ENCODE measurements at regions not wholly inside any gene's neighbourhood (a gene's known extent, or its start where the extent isn't known, plus 50 kb on each side); places are given as distances from the start of the nearest gene placed in this dataset.
"Not testable (repeated sequence)": the region's sequence is repeated elsewhere in the genome, so short reads cannot be mapped to it uniquely, and the experiment has no call there.

DNA sequence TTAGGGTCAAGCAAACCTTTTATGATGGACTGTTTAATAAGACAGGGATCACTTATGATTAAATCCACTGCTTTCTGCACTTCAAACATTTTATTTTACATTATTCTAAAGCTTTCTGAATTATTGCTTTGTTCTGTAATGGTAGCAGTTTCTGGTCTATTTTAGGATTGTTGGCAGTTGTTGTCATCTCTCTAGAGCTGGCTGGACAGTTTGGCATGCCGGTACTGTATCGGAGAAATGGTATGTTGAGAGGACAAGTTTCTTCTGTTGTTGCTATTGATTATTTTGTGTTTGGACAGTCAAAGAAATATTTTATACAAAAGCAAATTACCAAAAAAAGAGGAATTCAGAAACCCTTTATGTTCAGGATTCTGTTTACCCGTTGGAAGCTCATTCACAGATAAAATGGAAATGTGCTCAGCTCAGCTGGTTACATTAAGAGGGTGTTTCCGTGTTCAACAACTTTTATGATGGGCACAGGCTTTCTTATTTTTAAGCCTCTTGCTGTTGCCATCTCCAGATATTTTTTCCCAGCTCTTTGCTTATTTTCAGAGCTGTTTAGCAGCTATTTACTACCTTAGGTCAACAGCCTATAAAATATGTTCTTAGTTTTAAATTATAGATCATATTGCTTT is 214.6 kb upstream of the IGFBP7 start:
- DNase-seq (ENCODE audit: low read depth), result no peak

DNA sequence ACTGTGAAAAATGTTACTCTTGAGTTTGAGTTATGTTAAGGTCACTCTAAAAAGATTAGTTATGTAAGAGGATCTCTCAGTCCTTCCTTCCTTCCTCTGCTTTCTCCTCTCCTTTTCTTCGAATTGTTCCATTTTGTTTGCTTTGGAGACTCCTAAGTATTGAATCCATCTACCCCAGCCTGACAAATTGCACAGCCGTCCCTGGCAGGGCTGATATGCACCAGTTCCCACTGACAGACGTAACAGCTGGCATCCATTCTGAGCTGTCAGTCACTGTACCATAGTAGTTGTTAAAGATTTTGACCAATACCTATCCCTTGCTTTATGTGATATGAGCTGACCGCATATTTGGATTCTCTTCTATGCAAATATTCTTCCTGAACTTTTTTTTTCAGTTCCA is 210.7 kb upstream of the IGFBP7 start:
- DNase-seq (ENCODE audit: low read depth), result no peak

DNA sequence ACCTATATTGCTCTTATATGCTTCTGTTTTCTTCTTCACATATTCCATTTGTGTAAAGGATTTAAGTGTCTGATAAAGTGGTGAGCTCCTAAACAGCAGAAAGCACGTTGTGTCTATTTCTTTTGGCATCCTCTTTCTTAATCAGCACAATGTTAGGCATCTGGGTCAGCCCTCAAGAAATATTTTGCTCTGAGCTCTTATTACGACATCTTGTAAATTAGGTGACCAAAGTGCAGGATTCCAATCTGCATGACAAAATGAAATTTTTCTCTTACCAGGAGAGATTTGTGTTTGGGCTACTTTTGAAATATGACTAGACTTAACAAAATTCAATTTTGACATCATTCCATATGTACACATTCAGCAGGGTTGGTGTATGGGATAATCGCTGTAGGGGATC is 210.0 kb upstream of the IGFBP7 start:
- no peak for DNase-seq (ENCODE audit: low read depth)

DNA sequence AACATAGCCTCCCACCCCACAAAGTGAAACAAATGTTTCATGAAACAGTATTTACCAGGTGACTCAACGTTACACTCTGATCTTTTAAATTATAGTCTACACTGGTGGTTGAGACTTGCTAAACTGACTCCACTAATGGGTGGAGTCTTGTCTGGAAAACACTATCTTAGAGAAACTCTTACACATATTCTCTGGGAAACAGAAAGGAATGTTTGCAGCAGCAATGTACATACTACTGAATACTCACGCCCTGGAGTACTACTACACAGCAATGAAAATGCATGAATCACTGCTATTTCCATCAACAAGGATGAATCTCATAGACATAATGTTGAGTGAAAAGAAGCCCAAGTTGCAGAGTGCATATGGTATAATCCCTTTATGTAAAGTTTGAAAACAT is 208.5 kb upstream of the IGFBP7 start:
- DNase-seq (ENCODE audit: low read depth), result no peak

DNA sequence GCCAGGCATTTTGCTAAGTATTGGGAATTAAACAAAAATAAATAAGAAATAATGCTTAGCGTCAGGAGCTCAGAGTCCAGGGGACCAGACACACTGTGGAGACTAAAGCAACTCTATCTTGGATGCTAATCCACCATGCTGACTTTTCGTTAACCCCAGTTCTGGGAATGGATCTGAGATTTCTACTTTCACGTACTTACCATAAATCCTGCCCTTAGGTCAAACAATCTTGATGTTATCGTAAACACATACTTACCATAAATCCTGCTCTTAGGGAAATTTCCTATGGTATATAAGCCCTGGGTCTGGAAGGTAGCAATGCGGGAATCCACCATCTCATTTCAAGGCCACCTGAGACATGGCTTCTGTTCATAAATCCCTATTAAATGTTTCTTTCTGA is 204.5 kb upstream of the IGFBP7 start:
- DNase-seq (ENCODE audit: low read depth), result no peak

DNA sequence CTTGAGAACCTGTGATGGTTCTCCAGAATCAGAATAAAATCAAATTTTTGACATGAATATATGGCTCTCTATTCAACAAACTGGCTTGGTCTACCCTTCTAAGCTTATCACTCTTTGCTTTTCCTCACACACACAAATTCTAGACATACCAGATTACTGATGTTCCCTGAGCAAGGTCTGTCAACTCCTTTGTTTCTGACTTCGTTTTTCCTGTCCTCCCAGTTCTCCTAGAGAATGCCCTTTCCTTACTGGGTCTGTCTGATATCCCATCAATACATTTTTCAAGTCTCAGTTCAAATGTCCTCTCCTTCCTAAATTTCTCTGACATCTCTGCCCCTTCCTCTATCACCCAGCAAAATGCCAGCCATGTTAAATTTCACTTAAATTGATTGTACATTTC is 202.1 kb upstream of the IGFBP7 start:
- no peak for DNase-seq (ENCODE audit: low read depth)

DNA sequence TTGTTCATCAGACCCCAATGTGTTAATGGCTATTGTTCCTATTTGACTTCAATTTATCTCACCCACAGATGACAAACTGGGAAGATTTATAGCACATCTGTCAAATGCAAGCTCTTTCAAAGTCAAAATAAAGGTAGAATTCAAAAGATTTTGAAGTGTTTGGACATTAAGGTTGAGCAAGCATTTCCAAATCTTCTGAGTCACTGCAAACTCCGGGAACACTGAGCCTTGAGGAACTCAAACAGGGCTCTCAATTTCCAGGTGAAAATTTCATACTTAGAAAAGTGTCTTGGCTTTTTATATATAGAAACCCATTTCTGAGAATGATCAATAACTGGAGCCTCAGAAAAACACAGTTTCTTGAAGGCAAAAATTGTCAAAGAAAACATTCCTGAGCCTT is 199.5 kb upstream of the IGFBP7 start:
- DNase-seq (ENCODE audit: low read depth), result no peak

DNA sequence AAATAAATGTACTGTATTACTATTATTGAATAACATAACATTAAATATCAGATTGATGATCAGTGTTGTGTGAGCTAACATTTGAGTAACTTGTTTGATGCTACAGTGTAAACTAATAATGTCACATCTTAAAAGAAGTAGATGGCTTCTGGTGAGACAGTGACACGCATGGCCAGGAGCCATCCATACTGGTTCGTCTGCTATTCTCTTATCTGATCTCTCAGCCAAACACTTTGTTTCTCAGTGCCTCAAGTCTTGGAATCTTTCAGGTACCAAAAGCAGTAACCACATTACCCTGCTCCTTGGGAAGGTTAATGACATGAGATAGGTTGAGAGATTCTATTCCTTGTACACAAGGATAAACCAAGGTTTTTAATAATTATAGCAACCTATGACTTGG is 198.1 kb upstream of the IGFBP7 start:
- no peak for DNase-seq (ENCODE audit: low read depth)

DNA sequence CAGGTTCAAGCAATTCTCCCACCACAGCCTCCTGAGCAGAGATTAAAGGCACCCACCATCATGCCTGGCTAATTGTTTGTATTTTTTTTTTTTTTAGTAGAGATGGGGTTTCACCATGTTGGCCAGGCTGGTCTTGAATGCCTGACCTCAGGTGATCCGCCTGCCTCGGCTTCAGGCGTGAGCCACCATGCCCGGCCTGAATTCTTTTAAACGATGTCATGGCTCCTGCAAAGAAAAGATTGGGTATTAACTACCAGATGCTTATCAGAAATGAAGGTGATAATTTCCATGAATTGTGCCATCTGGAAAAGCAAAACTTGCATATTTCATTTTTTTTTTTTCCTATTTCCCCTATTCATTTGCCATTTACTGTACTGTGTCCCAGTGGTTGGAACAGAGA is 195.7 kb upstream of the IGFBP7 start:
- no peak for DNase-seq (ENCODE audit: low read depth)

DNA sequence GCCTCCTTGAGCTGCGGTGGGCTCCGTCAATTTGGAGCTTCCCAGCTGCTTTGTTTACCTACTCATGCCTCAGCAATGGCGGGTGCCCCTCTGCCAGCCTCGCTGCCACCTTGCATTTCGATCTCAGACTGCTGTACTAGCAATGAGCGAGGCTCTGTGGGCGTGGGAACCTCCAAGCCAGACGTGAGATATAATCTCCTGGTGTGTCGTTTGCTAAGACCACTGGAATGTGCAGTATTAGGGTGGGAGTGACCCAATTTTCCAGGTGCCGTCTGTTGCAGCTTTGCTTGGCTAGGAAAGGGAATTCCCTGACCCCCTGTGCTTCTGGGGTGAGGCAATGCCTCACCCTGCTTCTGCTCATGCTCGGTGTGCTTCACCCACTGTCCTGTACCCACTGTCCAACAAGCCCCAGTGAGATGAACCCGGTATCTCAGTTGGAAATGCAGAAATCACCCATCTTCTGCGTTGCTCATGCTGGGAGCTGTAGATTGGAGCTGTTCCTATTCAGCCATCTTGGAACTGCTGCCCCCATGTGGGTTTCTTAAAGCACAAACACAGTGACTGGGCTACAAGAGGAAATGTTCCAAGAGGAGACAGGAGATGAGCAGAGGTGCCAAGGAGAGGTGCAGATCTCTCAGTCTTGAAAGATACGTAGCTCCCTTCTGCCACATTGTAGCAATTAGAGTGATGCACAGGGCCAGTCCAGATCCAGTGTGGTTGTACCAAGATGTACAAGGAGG is 193.0 kb upstream of the IGFBP7 start:
- no peak for DNase-seq (ENCODE audit: low read depth)

DNA sequence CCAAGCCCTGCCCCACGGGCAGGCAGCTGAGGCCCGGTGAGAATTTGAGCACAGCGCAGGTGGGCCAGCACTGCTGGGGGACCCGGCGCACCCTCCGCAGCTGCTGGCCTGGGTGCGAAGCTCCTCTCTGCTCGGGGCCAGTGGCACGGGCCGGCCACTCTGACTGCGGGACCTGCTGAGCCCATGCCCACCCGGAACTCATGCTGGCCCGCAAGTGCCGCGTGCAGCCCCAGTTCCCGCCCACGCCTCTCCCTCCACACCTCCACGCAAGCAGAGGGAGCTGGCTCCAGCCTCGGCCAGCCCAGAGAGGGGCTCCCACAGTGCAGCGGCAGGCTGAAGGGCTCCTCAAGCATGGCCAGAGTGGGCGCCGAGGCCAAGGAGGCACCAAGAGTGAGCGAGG is 190.1 kb upstream of the IGFBP7 start:
- DNase-seq (ENCODE audit: low read depth), result not testable (repeated sequence)

DNA sequence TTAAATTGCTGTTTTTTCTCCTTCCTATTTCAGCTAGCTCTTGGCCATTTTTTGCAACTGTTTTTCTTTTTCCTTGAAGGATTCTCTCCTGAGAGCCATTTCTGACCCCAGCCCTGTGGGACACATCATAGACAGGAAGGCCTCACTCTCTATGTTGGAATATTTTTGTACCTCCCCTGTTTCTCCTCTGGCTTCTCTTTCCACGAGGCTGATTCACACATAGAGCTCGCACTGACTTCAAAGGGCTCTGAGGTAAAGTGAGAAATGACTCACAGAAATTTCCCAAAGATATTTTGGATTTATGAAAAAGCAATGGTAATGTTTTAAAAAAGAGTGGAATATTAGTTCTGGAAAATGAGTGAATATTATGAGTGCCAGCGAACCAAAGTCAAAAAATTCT is 181.7 kb upstream of the IGFBP7 start:
- DNase-seq (ENCODE audit: low read depth), result no peak

DNA sequence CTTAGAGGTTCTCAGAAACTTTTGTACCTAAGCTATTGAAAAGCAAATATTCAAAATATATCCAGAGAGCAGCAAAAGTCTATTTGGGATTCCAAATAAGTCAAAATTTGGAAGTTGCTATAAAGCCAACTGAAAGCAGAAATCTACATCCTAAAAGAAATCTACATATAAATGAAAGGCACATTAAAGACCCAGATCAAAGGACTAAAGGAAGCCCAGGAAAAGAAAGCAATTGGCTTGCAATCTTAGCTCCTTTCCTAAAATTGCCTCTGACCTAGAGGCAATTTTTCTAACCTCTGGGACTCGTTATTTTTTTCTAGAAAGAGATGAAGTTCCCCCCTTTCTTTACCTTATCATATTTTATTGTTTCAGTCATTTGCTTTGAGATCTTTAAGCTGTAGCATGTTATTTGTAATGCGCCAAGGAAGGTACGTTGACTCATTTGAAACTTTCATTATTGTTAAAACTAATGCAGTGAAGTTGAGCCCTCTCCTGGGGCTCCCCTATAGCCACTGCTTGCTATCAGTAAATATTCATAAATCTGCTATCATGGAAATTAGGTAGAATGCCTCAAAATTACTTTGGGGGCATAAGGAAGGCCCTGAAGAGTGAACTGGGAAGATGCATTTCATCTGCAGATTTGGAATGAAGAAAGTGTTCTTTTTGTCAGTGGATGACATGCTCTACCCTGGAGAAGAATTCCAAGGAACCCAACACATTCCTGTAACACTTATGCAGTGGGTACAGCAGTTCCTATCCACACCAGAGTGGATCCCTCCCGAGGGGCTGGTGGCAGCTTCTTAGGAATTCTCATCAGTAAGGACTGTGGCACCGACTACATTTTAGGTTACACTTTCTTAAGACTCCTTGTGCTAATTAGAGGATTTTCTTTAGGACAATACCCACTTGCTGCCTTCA is 177.8 kb upstream of the IGFBP7 start:
- DNase-seq (ENCODE audit: low read depth), result no peak

DNA sequence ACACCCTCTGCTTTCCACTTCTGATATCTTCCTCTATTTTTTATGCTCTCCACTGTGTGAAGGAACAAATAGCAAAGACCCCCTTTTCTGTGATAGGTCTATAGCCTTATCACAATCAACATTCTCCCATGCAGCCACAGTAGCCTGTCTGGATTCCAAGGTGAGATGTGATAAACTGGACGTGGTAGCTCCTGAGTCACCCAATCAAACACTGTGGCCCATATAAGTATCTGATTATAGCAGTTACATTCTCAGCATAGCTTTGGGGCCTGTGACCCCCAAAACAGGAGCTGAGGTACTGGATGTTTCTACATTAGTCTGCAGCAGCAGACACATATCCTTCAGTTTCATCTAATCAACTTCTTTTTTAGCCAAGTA is 172.7 kb upstream of the IGFBP7 start:
- DNase-seq (ENCODE audit: low read depth), result no peak

DNA sequence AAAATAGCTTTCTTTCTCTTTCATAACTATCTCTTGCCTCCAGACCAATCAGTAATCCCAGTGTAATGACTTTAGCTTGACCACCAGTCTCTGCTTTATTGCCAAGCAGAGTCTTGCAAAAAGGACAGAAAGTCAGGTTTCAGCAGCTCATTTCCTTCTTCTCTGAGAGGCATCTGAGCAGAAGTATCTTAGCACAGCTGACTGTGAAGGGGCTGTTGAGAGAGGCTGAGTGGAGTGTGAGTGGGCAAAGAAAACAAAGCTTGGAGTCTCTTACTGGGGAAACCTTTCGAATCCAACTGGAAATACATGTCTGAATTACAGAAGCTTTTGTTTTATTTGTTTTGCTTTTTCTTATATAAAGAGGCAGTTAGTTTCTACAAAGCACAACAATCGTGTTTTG is 170.3 kb upstream of the IGFBP7 start:
- DNase-seq (ENCODE audit: low read depth), result no peak

DNA sequence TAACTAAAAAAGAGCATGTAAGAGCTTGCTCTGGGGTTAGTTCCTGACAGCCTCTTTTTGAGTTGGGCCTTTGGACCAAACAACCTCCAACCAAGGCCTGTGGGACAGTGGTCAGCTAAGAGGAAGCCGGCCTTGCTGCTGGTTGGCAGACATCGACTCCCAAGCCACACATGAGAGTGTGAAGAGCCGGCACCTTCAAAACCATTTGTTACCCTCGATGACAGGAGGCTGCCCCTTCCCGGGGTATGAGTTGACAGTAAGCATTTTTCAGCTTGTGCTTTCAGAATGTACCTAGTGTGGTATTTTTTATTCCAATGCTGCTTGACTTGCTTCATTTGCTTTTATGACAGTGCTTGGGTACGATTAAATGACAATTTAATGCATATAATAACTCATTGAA is 168.6 kb upstream of the IGFBP7 start:
- DNase-seq (ENCODE audit: low read depth), result no peak

DNA sequence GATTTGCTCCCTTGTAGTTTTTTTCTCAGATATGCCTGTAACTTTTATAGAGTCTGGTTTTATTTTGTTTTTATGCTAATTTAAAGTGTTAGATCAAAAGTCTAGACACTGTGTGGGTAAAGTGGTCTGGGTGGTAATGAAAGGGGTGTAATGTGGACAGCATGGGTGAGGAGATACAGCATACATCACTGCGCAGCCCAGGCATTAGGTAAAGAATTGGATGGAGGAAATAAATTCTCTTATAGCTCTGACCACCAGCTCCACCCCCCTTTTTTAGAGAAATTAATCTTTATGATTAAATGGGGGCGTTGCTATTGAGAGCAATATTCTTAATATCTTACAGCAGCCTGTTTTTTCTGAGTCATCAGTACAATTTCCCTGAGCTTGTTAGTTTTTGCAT is 163.9 kb upstream of the IGFBP7 start:
- DNase-seq (ENCODE audit: low read depth), result no peak

DNA sequence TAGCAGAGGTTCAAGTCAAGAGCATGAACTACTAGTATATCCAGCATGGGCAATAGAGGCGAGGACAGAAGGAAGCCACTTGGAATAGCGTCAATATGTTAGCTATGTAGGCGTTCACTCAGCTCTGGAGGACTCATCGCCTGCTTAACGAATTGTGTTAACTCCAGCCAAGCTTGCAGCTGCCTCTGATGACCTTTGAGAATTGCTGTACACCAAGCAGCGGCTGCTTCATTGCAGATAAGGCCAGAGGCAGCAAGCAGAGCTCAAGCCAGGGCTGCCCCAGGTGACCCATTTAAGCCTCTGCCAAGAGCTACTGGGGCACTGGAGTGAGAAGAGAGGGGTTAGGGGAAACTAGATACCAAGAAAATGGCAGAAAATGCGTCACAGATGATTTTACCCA is 160.2 kb upstream of the IGFBP7 start:
- no peak for DNase-seq (ENCODE audit: low read depth)

DNA sequence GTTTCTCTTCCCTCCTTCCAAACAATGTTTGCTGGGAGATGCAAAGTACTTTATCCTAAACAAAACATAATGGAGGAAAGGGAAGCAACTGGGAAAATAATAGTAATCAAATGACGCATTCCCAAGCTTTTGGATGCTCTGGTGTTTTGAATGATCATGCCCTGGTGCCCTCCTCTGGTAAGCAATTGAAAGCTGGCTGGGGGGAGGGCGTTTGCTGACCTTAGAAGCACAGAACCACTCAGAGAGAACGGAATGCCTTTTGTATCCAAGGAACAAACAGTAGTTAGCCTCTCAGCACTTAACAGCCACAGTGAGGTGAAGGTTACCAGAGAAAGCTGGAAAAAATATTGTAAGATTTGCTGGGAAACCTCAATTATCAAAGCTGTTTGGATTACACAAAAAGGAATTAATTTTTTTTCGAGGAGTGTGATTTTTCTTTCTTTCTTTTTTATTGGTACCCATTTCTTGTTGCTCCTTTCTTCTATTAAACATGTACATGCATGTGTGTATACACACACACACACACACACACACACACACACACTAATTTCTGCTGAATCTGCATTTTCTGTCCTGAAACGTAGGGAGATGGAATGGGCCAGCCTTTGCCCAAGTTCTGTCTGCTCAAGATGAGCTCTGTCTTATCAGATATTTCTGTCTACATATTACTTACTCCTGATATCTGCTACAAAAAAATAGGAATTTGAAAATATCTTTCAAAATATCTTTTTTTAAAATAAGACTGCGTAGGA is 155.8 kb upstream of the IGFBP7 start:
- no peak for DNase-seq (ENCODE audit: low read depth)

DNA sequence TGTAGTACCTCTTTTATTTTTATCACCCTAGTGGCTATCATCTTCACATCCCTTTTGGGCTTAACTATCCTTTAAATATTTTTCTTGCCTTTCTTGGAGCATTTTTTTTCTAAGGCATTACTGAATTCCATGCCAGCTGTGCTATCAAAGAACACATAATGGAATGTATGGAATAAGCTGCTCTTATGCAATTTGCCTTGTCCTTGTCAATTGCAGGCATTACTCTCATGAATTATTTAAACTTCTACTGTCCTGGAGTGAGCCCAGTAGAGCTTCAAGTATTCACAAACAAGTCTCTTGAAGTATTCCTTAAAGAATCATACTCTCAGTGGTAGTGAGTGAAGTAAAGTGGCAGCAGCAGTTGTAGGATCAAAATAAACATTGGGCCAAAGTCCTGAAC is 144.6 kb upstream of the IGFBP7 start:
- DNase-seq (ENCODE audit: low read depth), result no peak

DNA sequence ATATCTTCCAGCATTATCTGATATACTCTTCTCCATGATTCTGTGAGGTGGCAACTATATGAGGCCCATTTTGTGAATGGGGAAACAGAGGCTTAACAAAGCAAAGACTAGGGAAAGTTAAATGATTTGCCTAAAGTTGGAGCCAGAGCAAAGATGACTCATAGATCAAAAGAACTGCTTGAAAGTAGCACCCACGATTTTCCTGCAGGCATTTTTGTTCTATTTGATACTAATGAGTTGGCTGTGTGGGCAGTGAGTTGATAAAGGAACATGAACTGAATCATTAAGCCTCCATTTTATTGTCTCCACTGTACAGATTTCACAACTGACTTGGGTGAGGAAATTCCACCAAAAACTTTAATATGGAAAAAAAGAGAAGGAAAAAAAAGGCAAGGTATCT is 138.9 kb upstream of the IGFBP7 start:
- no peak for DNase-seq (ENCODE audit: low read depth)

DNA sequence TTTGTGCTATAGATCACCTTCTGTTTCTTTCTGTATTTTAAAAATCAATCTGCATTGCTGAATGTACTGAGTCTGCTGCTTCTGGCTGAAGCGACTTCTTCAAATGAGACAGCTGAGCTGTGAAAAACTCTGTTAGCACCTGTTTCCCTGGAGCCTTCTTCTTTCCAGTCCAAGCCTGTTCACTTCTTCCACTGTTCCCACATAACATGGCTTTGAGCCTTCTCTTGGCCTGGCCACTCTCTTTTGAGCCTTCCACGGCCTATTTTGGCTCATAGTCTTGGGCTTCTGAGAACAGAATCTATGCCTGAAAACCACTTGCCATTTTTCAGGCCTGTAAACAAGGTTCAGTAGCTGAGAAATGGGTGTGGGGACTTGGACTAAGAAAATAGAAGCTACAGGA is 132.9 kb upstream of the IGFBP7 start:
- no peak for DNase-seq (ENCODE audit: low read depth)

All from activated T-helper 1 cell treated with Interleukin-2 at 50 U/mL for 16 hours (primary cell).